HEK293 (cell line): ENCODE measurements at regions not wholly inside any gene's neighbourhood (a gene's known extent, or its start where the extent isn't known, plus 50 kb on each side); places are given as distances from the start of the nearest gene placed in this dataset.

ENCODE experiments used
- CTCF ChIA-PET: fragments of 350-600 bp; formaldehyde crosslinking; extraction: SDS; loops from one replicate; lab custom pipeline; 2021; ENCODE audit warnings: antibody characterized with exemption; lab: Yijun Ruan, JAX
- POLR2A ChIA-PET: fragments of 300-600 bp; formaldehyde crosslinking; extraction: SDS; loops from one replicate; lab custom pipeline; 2020; ENCODE audit warnings: antibody characterized with exemption, inconsistent platforms; lab: Yijun Ruan, JAX
- H3K27ac ChIP-seq: fragments of 200-500 bp; sonication (Bioruptor generic); 2 replicates; pipeline ENCODE4 v1.5.1; 2014; ENCODE audit warnings: low read depth, low read length, control low read depth, inconsistent platforms; ENCODE audit errors: extremely low read depth
- H3K36me3 ChIP-seq, 2 experiments: fragments of 200-500 bp in 1 of 2; sonication (Bioruptor generic) in 1 of 2; 1 replicate in 1 of 2; 2 replicates in 1 of 2; pipeline ENCODE4 v1.5.1; 2014 to 2017; ENCODE audit warnings: inconsistent platforms in 2 of 2, low read length in 2 of 2; ENCODE audit not compliant: control insufficient read depth in 2 of 2, insufficient read depth in 1 of 2
- H3K4me1 ChIP-seq: fragments of 200-500 bp; sonication (Bioruptor generic); 2 replicates; pipeline ENCODE4 v1.5.1; 2014; ENCODE audit warnings: mild to moderate bottlenecking, low read length, inconsistent platforms; ENCODE audit not compliant: control insufficient read depth, insufficient read depth
- H3K4me3 ChIP-seq: 2 replicates; pipeline ENCODE4 v1.5.1; 2011; ENCODE audit warnings: low read depth, mild to moderate bottlenecking, control low read depth, low read length, moderate library complexity
- H3K9me3 ChIP-seq: fragments of 200-500 bp; sonication (Bioruptor generic); 2 replicates; pipeline ENCODE4 v1.5.1; 2014; ENCODE audit warnings: low read depth, low read length, inconsistent platforms; ENCODE audit not compliant: control insufficient read depth, insufficient read depth
- BCL11B ChIP-seq: fragments of 450-650 bp; formaldehyde crosslinking; IDR thresholded peaks from 2 replicates; pipeline ENCODE4 v1.5.1; 2016; ENCODE audit warnings: low read depth, missing biosample characterization, missing genetic modification characterization
- HOXD13 ChIP-seq: sonication (generic); formaldehyde crosslinking; IDR thresholded peaks from 2 replicates; pipeline ENCODE4 v1.8.0; 2022; ENCODE audit warnings: missing genetic modification reagents, borderline replicate concordance
- KLF10 ChIP-seq: fragments of 450-650 bp; IDR thresholded peaks from 2 replicates; pipeline ENCODE4 v1.5.1; 2018; ENCODE audit warnings: missing biosample characterization, mild to moderate bottlenecking, missing genetic modification characterization
- KLF8 ChIP-seq: fragments of 450-650 bp; formaldehyde crosslinking; IDR thresholded peaks from 2 replicates; pipeline ENCODE4 v1.5.1; 2016; ENCODE audit warnings: missing biosample characterization, missing genetic modification characterization
- ZNF133 ChIP-seq: fragments of 450-650 bp; formaldehyde crosslinking; IDR thresholded peaks from 2 replicates; pipeline ENCODE4 v1.5.1; 2016; ENCODE audit warnings: missing biosample characterization, missing genetic modification characterization
- ZNF2 ChIP-seq: fragments of 450-650 bp; formaldehyde crosslinking; IDR thresholded peaks from 2 replicates; pipeline ENCODE4 v1.5.1; 2016; ENCODE audit warnings: missing biosample characterization, missing genetic modification characterization
- ZNF202 ChIP-seq: fragments of 450-650 bp; formaldehyde crosslinking; IDR thresholded peaks from 2 replicates; pipeline ENCODE4 v1.5.1; 2016; ENCODE audit warnings: missing biosample characterization, missing genetic modification characterization, borderline replicate concordance
- ZNF221 ChIP-seq: fragments of 450-650 bp; formaldehyde crosslinking; IDR thresholded peaks from 2 replicates; pipeline ENCODE4 v1.5.1; 2017; ENCODE audit warnings: missing biosample characterization, missing genetic modification characterization, borderline replicate concordance
- ZNF24 ChIP-seq: fragments of 450-650 bp; formaldehyde crosslinking; IDR thresholded peaks from 2 replicates; pipeline ENCODE4 v1.5.1; 2016; ENCODE audit warnings: missing biosample characterization, missing genetic modification characterization
- ZNF266 ChIP-seq: fragments of 450-650 bp; formaldehyde crosslinking; IDR thresholded peaks from 2 replicates; pipeline ENCODE4 v1.5.1; 2016; ENCODE audit warnings: missing biosample characterization, missing genetic modification characterization, low read depth
- ZNF292 ChIP-seq: fragments of 450-650 bp; formaldehyde crosslinking; IDR thresholded peaks from 2 replicates; pipeline ENCODE4 v1.5.1; 2016; ENCODE audit warnings: low read depth, missing biosample characterization, missing genetic modification characterization, borderline replicate concordance
- ZNF654 ChIP-seq: fragments of 450-650 bp; formaldehyde crosslinking; IDR thresholded peaks from 2 replicates; pipeline ENCODE4 v1.5.1; 2016; ENCODE audit warnings: low read depth, missing biosample characterization, missing genetic modification characterization
- ZNF776 ChIP-seq: fragments of 450-650 bp; formaldehyde crosslinking; IDR thresholded peaks from 2 replicates; pipeline ENCODE4 v1.5.0; 2017; ENCODE audit warnings: missing biosample characterization, missing genetic modification characterization, borderline replicate concordance
- TF ChIP-seq, protein P1 (sequence below): fragments of 450-650 bp; formaldehyde crosslinking; IDR thresholded peaks from 2 replicates; pipeline ENCODE4 v1.5.1; 2016; ENCODE audit warnings: missing biosample characterization, missing genetic modification characterization
- TF ChIP-seq, protein P2 (sequence below): fragments of 450-650 bp; formaldehyde crosslinking; conservative IDR thresholded peaks from 2 replicates; pipeline ENCODE4 v1.5.1; 2016; ENCODE audit warnings: low read depth, missing biosample characterization, missing genetic modification characterization
- TF ChIP-seq, protein P3 (sequence below): fragments of 450-650 bp; formaldehyde crosslinking; IDR thresholded peaks from 2 replicates; pipeline ENCODE4 v1.5.1; 2016; ENCODE audit warnings: missing biosample characterization, missing genetic modification characterization
- TF ChIP-seq, protein P4 (sequence below): fragments of 450-650 bp; formaldehyde crosslinking; IDR thresholded peaks from 2 replicates; pipeline ENCODE4 v1.5.1; 2016; ENCODE audit warnings: missing biosample characterization, missing genetic modification characterization
- TF ChIP-seq, protein P5 (sequence below): fragments of 450-650 bp; formaldehyde crosslinking; IDR thresholded peaks from 2 replicates; pipeline ENCODE4 v1.5.1; 2016; ENCODE audit warnings: missing biosample characterization, missing genetic modification characterization

DNA sequence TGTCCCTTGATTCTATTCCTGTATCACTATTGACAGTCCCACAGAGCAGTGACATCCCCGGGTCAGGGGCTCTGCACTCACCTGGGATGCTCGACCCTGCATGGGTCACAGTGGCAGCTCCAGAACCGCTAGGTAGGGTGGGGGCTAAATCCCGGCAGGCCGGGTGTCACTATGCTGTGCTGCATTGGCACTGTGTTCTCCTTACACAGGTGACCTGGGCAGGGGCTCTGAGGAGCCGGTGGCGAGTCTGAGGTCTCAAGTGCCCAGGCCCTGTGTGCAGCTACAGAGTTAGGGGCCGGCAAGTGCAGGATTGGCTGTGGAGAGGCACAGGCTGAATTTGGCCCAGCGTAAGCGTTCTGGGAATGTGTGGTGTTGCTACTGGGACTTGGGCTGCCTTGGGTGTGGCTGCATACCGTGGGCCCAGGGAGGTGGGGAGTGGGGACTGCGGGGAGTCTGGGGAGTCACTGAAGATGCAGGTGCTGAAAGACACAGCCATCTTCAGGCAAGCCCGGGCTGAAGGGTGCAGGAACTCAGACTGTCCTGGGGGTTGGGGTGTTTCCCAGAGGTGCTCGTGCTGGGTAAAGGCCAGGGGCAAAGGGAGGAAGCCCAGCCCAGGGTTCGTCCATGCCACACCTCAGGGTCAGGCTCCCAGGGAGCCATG is 102.6 kb upstream of the PRR20G start (continued):
- TF ChIP-seq, protein P1, sequence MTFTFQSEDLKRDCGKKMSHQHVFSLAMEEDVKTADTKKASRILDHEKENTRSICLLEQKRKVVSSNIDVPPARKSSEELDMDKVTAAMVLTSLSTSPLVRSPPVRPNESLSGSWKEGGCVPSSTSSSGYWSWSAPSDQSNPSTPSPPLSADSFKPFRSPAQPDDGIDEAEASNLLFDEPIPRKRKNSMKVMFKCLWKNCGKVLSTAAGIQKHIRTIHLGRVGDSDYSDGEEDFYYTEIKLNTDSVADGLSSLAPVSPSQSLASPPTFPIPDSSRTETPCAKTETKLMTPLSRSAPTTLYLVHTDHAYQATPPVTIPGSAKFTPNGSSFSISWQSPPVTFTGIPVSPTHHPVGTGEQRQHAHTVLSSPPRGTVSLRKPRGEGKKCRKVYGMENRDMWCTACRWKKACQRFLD: no peak
- TF ChIP-seq, protein P2, sequence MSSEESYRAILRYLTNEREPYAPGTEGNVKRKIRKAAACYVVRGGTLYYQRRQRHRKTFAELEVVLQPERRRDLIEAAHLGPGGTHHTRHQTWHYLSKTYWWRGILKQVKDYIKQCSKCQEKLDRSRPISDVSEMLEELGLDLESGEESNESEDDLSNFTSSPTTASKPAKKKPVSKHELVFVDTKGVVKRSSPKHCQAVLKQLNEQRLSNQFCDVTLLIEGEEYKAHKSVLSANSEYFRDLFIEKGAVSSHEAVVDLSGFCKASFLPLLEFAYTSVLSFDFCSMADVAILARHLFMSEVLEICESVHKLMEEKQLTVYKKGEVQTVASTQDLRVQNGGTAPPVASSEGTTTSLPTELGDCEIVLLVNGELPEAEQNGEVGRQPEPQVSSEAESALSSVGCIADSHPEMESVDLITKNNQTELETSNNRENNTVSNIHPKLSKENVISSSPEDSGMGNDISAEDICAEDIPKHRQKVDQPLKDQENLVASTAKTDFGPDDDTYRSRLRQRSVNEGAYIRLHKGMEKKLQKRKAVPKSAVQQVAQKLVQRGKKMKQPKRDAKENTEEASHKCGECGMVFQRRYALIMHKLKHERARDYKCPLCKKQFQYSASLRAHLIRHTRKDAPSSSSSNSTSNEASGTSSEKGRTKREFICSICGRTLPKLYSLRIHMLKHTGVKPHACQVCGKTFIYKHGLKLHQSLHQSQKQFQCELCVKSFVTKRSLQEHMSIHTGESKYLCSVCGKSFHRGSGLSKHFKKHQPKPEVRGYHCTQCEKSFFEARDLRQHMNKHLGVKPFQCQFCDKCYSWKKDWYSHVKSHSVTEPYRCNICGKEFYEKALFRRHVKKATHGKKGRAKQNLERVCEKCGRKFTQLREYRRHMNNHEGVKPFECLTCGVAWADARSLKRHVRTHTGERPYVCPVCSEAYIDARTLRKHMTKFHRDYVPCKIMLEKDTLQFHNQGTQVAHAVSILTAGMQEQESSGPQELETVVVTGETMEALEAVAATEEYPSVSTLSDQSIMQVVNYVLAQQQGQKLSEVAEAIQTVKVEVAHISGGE (tag by site-specific recombination): no peak
- TF ChIP-seq, all 188 proteins: peak for 0

DNA sequence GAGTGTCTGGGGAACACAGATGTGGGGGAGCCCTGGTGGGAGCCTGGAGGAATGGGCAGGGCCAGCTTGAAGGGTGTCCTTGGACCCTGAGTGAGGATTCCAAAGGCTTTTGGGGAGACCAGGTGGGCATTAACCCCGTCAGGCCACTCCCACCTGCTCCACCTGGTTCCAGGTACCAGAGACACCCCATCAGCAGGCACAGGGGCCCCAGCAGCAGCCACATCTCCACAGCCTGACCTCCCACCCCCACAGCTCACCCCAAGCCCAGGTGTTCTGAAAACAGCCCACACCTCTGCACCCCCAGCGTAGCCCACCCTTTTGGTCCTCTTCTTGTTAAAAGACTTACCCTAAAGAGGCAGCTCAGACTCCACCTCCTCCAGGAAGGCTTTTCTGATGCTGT is 102.1 kb upstream of the PRR20G start:
- POLR2A ChIA-PET: no interaction called here
- CTCF ChIA-PET: no interaction called here

DNA sequence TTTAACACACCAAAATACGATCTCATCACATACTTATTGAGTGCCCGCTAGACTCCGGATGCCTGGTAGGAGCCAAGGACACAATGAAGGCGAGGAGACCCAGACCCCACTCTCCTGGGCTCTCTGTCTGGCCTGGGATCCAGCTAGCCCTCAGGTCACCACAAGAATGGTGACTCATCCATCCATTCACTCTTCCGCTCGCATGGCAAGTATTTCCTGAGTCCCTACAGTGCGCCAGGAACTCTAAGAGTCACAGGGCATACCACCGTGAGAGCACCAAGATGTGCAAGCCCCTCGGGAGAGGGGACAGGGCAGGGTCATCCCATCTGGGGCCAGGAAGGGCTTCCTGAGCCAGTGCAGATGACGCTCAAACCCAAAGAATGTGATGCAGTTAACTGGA is 101.6 kb upstream of the PRR20G start:
- Histone ChIP-seq H3K9me3 (no peaks in the 10 kb centered on the region), H3K27ac (no peak overlapping the region), H3K4me1 (no peaks in the 10 kb centered on the region), H3K4me3 (no peak overlapping the region), H3K36me3 (no peaks in the 10 kb centered on the region)
- POLR2A ChIA-PET: no interaction called here
- TF ChIP-seq ZNF133 (no peak), KLF10 (tag by site-specific recombination) (no peak), KLF8 (no peak), ZNF292 (no peak), ZNF221 (tag by site-specific recombination) (no peak), ZNF654 (tag by site-specific recombination) (no peak), ZNF776 (no peak), BCL11B (tag by site-specific recombination) (no peak), ZNF2 (no peak), ZNF24 (tag by site-specific recombination) (no peak), HOXD13 (CRISPR knock-in tag) (no peak), ZNF202 (tag by site-specific recombination) (no peak)
- TF ChIP-seq, protein P1: no peak
- TF ChIP-seq, protein P3, sequence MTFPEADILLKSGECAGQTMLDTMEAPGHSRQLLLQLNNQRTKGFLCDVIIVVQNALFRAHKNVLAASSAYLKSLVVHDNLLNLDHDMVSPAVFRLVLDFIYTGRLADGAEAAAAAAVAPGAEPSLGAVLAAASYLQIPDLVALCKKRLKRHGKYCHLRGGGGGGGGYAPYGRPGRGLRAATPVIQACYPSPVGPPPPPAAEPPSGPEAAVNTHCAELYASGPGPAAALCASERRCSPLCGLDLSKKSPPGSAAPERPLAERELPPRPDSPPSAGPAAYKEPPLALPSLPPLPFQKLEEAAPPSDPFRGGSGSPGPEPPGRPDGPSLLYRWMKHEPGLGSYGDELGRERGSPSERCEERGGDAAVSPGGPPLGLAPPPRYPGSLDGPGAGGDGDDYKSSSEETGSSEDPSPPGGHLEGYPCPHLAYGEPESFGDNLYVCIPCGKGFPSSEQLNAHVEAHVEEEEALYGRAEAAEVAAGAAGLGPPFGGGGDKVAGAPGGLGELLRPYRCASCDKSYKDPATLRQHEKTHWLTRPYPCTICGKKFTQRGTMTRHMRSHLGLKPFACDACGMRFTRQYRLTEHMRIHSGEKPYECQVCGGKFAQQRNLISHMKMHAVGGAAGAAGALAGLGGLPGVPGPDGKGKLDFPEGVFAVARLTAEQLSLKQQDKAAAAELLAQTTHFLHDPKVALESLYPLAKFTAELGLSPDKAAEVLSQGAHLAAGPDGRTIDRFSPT (tag by site-specific recombination): no peak
- TF ChIP-seq, protein P4, sequence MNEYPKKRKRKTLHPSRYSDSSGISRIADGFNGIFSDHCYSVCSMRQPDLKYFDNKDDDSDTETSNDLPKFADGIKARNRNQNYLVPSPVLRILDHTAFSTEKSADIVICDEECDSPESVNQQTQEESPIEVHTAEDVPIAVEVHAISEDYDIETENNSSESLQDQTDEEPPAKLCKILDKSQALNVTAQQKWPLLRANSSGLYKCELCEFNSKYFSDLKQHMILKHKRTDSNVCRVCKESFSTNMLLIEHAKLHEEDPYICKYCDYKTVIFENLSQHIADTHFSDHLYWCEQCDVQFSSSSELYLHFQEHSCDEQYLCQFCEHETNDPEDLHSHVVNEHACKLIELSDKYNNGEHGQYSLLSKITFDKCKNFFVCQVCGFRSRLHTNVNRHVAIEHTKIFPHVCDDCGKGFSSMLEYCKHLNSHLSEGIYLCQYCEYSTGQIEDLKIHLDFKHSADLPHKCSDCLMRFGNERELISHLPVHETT (tag by site-specific recombination): no peak
- CTCF ChIA-PET: no interaction called here

More for the DNA sequence above, 102.1 kb upstream of the PRR20G start:
- Histone ChIP-seq H3K27ac (no peak overlapping the region), H3K4me3 (no peak overlapping the region), H3K9me3 (no peaks in the 10 kb centered on the region), H3K36me3 (no peaks in the 10 kb centered on the region), H3K4me1 (no peaks in the 10 kb centered on the region)
- TF ChIP-seq, protein P5, sequence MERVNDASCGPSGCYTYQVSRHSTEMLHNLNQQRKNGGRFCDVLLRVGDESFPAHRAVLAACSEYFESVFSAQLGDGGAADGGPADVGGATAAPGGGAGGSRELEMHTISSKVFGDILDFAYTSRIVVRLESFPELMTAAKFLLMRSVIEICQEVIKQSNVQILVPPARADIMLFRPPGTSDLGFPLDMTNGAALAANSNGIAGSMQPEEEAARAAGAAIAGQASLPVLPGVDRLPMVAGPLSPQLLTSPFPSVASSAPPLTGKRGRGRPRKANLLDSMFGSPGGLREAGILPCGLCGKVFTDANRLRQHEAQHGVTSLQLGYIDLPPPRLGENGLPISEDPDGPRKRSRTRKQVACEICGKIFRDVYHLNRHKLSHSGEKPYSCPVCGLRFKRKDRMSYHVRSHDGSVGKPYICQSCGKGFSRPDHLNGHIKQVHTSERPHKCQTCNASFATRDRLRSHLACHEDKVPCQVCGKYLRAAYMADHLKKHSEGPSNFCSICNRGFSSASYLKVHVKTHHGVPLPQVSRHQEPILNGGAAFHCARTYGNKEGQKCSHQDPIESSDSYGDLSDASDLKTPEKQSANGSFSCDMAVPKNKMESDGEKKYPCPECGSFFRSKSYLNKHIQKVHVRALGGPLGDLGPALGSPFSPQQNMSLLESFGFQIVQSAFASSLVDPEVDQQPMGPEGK (tag by site-specific recombination): no peak
- no peak for TF ChIP-seq ZNF266 (tag by site-specific recombination)
